ENCODE measurements at regions not wholly inside any gene's neighbourhood (a gene's known extent, or its start where the extent isn't known, plus 50 kb on each side); places are given as distances from the start of the nearest gene placed in this dataset.

DNA sequence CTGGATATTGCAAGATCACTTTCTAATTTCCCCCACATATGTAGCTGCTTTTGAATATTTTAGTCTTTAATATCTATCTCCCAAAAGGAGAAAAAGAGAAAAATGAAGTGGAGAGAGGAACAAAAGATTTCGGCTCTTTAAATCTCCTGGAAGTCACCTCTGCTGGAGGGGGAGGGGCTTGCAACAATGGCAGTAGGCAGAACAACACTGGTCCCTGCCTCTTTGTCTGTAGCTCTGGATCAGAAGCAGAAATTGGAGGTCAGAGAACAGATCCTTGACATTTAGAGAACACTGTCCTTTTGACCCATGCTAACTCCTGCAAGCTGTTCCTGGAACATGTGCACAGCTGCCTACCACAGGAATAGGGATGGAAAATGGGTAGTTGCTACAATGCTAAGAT lies 86.7 kb upstream of the GPR12 start:
- TF ChIP-seq, protein P1, sequence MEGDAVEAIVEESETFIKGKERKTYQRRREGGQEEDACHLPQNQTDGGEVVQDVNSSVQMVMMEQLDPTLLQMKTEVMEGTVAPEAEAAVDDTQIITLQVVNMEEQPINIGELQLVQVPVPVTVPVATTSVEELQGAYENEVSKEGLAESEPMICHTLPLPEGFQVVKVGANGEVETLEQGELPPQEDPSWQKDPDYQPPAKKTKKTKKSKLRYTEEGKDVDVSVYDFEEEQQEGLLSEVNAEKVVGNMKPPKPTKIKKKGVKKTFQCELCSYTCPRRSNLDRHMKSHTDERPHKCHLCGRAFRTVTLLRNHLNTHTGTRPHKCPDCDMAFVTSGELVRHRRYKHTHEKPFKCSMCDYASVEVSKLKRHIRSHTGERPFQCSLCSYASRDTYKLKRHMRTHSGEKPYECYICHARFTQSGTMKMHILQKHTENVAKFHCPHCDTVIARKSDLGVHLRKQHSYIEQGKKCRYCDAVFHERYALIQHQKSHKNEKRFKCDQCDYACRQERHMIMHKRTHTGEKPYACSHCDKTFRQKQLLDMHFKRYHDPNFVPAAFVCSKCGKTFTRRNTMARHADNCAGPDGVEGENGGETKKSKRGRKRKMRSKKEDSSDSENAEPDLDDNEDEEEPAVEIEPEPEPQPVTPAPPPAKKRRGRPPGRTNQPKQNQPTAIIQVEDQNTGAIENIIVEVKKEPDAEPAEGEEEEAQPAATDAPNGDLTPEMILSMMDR (IDR thresholded peaks at IDR 0.05) = no peak
- TF ChIP-seq POLR2AphosphoS5 (IDR thresholded peaks at IDR 0.05) (no peak), POLR2A (IDR thresholded peaks at IDR 0.05) (no peak)
